ENCODE measurements at regions not wholly inside any gene's neighbourhood (a gene's known extent, or its start where the extent isn't known, plus 50 kb on each side); places are given as distances from the start of the nearest gene placed in this dataset.

DNA sequence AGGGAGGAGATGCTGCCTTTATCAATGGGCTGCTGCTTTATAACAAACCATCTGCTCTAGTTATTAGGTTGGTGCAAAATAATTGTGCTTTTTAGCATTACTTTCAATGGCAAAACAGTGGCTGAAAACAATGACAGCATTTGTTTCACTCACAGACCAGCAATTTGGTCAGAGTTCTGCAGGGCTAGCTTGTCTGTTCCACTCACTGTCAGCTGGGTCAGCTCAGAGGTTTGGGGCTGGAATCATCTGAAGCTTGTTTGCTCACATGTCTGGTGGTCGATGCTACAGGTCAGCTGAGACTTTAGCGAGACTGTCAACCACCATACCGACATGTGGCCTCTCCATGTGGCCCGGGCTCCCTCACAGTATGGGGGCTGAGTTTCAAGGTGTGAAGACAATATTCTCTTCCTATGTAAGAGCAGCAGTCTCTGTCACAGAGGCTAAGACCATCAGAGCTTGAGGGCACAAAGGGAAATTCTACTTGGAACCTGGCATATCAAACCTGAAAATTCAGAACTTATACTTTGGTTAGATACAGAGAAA is 81.3 kb upstream of the LIMCH1 start:
- H3K27me3 ChIP-seq (ENCODE audit: insufficient read depth, poor library complexity, severe bottlenecking), result no peaks in the 10 kb centered on the region
- DNase-seq (ENCODE audit: low read depth in 1 of 2, low spot score in 1 of 2), result no peak
- TF ChIP-seq GABPA (IDR thresholded peaks at IDR 0.05; ENCODE audit: low read depth) (no peak), CTCF (IDR thresholded peaks at IDR 0.05; ENCODE audit: insufficient read depth, low read length) (no peak), SPI1 (IDR thresholded peaks at IDR 0.05; ENCODE audit: borderline replicate concordance, low read depth) (no peak), POLR2AphosphoS5 (IDR thresholded peaks at IDR 0.05; ENCODE audit: low read depth) (no peak)
- TF ChIP-seq, protein P1, sequence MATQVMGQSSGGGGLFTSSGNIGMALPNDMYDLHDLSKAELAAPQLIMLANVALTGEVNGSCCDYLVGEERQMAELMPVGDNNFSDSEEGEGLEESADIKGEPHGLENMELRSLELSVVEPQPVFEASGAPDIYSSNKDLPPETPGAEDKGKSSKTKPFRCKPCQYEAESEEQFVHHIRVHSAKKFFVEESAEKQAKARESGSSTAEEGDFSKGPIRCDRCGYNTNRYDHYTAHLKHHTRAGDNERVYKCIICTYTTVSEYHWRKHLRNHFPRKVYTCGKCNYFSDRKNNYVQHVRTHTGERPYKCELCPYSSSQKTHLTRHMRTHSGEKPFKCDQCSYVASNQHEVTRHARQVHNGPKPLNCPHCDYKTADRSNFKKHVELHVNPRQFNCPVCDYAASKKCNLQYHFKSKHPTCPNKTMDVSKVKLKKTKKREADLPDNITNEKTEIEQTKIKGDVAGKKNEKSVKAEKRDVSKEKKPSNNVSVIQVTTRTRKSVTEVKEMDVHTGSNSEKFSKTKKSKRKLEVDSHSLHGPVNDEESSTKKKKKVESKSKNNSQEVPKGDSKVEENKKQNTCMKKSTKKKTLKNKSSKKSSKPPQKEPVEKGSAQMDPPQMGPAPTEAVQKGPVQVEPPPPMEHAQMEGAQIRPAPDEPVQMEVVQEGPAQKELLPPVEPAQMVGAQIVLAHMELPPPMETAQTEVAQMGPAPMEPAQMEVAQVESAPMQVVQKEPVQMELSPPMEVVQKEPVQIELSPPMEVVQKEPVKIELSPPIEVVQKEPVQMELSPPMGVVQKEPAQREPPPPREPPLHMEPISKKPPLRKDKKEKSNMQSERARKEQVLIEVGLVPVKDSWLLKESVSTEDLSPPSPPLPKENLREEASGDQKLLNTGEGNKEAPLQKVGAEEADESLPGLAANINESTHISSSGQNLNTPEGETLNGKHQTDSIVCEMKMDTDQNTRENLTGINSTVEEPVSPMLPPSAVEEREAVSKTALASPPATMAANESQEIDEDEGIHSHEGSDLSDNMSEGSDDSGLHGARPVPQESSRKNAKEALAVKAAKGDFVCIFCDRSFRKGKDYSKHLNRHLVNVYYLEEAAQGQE (IDR thresholded peaks at IDR 0.05; ENCODE audit: insufficient replicate concordance, low read depth), result no peak

DNA sequence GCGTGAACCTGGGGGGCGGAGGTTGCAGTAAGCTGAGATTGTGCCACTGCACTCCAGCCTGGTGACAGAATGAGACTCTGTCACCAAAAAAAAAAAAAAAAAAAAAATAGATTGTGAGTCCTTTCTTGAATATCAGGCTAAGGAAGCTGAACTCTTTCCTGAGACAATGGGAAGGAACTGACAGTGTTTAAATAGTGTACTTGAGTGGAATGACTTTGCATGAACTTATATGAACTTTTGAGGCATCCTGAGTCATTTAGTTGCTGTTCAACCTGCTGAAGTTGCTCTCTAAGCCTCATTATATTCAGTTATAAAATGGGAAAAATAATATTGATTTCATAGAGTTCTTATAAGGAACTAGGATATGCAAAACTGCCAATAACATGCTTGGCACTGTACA is 79.3 kb upstream of the LIMCH1 start:
- no peak for TF ChIP-seq CTCF (IDR thresholded peaks at IDR 0.05; ENCODE audit: insufficient read depth, low read length)
- no peak for TF ChIP-seq GABPA (IDR thresholded peaks at IDR 0.05; ENCODE audit: low read depth)
- TF ChIP-seq POLR2AphosphoS5 (IDR thresholded peaks at IDR 0.05; ENCODE audit: low read depth), result no peak
- TF ChIP-seq SPI1 (IDR thresholded peaks at IDR 0.05; ENCODE audit: borderline replicate concordance, low read depth), result no peak
- TF ChIP-seq, protein P1 (IDR thresholded peaks at IDR 0.05; ENCODE audit: insufficient replicate concordance, low read depth), result no peak
- no peak overlapping the region for H3K27ac ChIP-seq (replicated peaks)
- H3K27me3 ChIP-seq (ENCODE audit: insufficient read depth, poor library complexity, severe bottlenecking), result no peaks in the 10 kb centered on the region
- no peak overlapping the region for H3K4me3 ChIP-seq (replicated peaks; ENCODE audit: insufficient read depth, low read length)
- DNase-seq (ENCODE audit: low read depth in 1 of 2, low spot score in 1 of 2), result no peak

More for the DNA sequence above, 81.3 kb upstream of the LIMCH1 start:
- Histone ChIP-seq H3K4me3 (replicated peaks; ENCODE audit: insufficient read depth, low read length) (no peak overlapping the region), H3K27ac (replicated peaks) (no peak overlapping the region)

- no peaks in the 10 kb centered on the region for H3K27me3 ChIP-seq (ENCODE audit: insufficient read depth, poor library complexity, severe bottlenecking)
- no peak overlapping the region for H3K27ac ChIP-seq (replicated peaks)
- no peak for DNase-seq (ENCODE audit: low read depth in 1 of 2, low spot score in 1 of 2)
- no peak overlapping the region for H3K4me3 ChIP-seq (replicated peaks; ENCODE audit: insufficient read depth, low read length)
- no peak for TF ChIP-seq POLR2AphosphoS5 (IDR thresholded peaks at IDR 0.05; ENCODE audit: low read depth)
- no peak for TF ChIP-seq CTCF (IDR thresholded peaks at IDR 0.05; ENCODE audit: insufficient read depth, low read length)
- no peak for TF ChIP-seq SPI1 (IDR thresholded peaks at IDR 0.05; ENCODE audit: borderline replicate concordance, low read depth)
- TF ChIP-seq, protein P1 (IDR thresholded peaks at IDR 0.05; ENCODE audit: insufficient replicate concordance, low read depth), result no peak
- no peak for TF ChIP-seq GABPA (IDR thresholded peaks at IDR 0.05; ENCODE audit: low read depth)
Measured at GRCh38 chr4:41460641-41461040, 77.3 kb upstream of the LIMCH1 start.

Measured in HL-60 (cell line).